Stimulated activated naive B cell treated with anti-CD40 and anti-IgM and Interleukin-4, amounts not matched to agents 10 μg/mL and 1 μg/mL and 100 μg/mL, for 72 hours (primary cell): ENCODE measurements at regions not wholly inside any gene's neighbourhood (a gene's known extent, or its start where the extent isn't known, plus 50 kb on each side); places are given as distances from the start of the nearest gene placed in this dataset.
A peak's percentile ranks its signal among the peaks of the same experiment; 100 is the strongest.

ENCODE experiments used
- ATAC-seq, 2 donors: fragments of 150-1000 bp; cut with Tn5 transposase; replicated peaks; 2 replicates each; pipeline ENCODE4 v1.10.0; 2021; ENCODE audit warnings: moderate library complexity in 1 of 2
- DNase-seq: peaks from one replicate; pipeline ENCODE4 v3.0.0; 2021
- H3K27ac Mint-ChIP-seq: one replicate; pipeline ENCODE4 v1.8.0; 2022; ENCODE audit warnings: mild to moderate bottlenecking, mixed read lengths
- H3K27me3 Mint-ChIP-seq, 2 donors: one replicate each; pipeline ENCODE4 v1.8.0; 2022; ENCODE audit warnings: mixed read lengths in 2 of 2
- H3K36me3 Mint-ChIP-seq, 2 donors: one replicate each; pipeline ENCODE4 v1.8.0; 2022; ENCODE audit warnings: mixed read lengths in 2 of 2, mild to moderate bottlenecking in 1 of 2
- H3K4me1 Mint-ChIP-seq, 2 donors: one replicate each; pipeline ENCODE4 v1.8.0; 2022; ENCODE audit warnings: mixed read lengths in 2 of 2, mild to moderate bottlenecking in 1 of 2
- H3K4me3 Mint-ChIP-seq, 2 donors: one replicate each; pipeline ENCODE4 v1.8.0; 2022; ENCODE audit warnings: mild to moderate bottlenecking in 2 of 2, mixed read lengths in 2 of 2, moderate library complexity in 1 of 2
- H3K9me3 Mint-ChIP-seq, 2 donors: one replicate each; pipeline ENCODE4 v1.8.0; 2022; ENCODE audit warnings: mixed read lengths in 2 of 2, mild to moderate bottlenecking in 1 of 2

DNA sequence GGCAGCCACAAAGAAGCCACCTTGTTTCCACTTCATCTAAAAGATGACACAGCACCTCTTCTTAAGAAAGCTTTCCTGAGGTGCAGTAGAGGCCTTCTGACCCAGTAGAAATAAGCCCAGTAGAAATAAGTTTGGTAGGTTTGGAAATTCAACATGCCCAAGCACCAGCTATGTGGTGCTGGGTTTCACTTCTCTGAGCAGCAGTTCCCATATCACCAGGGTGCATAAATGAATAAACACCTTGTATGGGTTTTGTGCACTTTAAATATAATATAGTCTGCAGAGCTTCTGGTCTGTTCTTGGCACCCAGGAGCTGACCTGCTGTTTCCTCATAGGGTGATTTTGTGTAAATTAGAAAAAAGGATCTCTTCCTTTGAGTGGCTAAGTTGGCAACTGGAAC, 492.4 kb upstream of the SORCS1 start:
- no peaks in the 10 kb centered on the region for H3K27me3 Mint-ChIP-seq
- H3K27ac Mint-ChIP-seq = no peak overlapping the region
- H3K9me3 Mint-ChIP-seq = no peaks in the 10 kb centered on the region
- no peak overlapping the region for H3K4me3 Mint-ChIP-seq
- no peak for DNase-seq
- H3K36me3 Mint-ChIP-seq = no peaks in the 10 kb centered on the region
- peak; percentile 39 to 44 for ATAC-seq
- H3K4me1 Mint-ChIP-seq = peaks cover 0 to 20% of the 10 kb centered on the region in 2 donors

DNA sequence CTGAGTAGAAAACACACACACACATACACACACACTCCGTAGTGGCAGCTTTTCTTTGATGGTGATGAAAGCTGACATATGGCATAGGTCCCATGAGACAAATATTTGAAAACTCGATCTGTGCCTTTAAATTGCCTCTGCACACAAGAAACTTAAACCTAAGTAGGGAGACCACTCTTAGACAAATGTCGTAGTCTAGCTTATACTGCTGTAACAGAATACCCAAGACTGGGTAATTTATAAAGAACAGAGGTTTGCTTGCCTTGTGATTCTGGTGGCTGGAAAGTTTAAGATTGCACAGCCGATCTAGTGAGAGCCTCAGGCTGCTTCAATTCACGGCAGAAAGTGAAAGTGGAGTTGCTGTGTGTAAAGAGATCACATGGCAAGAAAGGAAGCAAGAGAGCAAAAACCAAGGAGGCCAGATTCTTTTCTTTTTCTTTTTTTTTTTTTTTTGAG, 489.4 kb upstream of the SORCS1 start:
- peak; percentile 69 to 73 for ATAC-seq
- Mint-ChIP-seq H3K4me1 (peaks cover 0 to 20% of the 10 kb centered on the region in 2 donors), H3K4me3 (peak overlapping the region; percentile 61 to 70), H3K27ac (peak overlapping the region; percentile 32), H3K9me3 (no peaks in the 10 kb centered on the region), H3K27me3 (no peaks in the 10 kb centered on the region), H3K36me3 (no peaks in the 10 kb centered on the region)
- DNase-seq = no peak

DNA sequence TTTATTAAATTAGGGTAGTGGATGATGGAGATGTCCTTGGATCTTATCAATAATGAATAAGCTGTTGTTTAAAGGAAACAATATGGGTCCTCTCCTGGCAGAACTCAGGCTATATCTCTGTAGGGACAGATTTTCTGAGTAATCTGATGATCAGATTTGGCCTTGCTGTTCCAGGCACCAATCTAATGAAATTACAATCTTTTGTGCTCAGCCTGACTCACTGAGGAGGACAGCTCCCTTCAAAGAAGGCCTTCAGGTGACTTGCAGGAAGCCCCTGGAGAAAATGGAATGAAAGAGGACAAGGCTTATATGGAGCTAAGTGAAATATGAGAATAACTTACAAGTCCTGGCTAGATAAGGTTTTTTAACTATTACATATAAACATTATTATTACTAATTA, 486.4 kb upstream of the SORCS1 start:
- Mint-ChIP-seq H3K27ac (no peak overlapping the region), H3K36me3 (no peaks in the 10 kb centered on the region), H3K9me3 (no peaks in the 10 kb centered on the region), H3K27me3 (no peaks in the 10 kb centered on the region), H3K4me1 (peaks cover 0 to 11% of the 10 kb centered on the region in 2 donors), H3K4me3 (no peak overlapping the region)
- ATAC-seq (no peak), DNase-seq (no peak)

DNA sequence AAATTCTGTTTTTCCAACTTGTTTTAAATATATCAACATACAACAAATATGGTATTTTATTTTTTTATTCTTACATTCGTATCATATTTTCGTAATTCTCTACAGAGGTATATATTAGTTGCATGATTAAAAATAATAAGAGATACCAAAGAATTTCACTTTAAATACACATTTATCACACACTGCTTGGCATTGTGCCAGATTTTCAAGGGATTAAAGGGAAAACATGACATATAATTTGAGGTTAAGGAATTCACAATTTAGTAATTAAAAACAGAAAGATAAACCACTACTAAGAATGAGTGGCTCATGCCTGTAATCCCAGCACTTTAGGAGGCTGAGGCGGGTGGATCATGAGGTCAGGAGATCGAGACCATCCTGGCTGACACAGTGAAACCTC, 484.7 kb upstream of the SORCS1 start:
- Mint-ChIP-seq H3K4me3 (no peak overlapping the region), H3K27me3 (no peaks in the 10 kb centered on the region), H3K9me3 (no peaks in the 10 kb centered on the region), H3K27ac (no peak overlapping the region), H3K36me3 (no peaks in the 10 kb centered on the region), H3K4me1 (peaks cover 0 to 7% of the 10 kb centered on the region in 2 donors)
- no peak for ATAC-seq
- DNase-seq = no peak

DNA sequence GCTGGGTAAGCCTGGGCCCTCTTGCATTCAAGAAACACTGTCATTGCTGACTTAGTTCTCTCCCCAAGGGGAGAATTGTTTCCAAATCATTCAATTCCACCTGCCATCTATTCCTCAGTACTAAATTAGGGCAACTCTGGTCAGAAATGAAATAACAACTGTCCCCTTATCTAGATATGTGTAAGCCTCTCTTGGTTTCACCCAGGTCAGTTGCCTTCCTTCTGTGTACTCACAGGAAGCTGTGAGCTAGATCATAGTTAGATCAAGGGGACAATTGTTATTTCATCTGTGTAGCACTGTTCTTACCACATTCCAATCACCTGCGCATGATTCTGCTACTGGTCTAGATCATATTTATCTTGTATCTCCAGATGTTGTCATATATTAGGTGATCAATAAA, 483.0 kb upstream of the SORCS1 start:
- Mint-ChIP-seq H3K4me3 (no peak overlapping the region), H3K9me3 (no peaks in the 10 kb centered on the region), H3K4me1 (no peaks in the 10 kb centered on the region), H3K27me3 (no peaks in the 10 kb centered on the region), H3K36me3 (no peaks in the 10 kb centered on the region), H3K27ac (no peak overlapping the region)
- no peak for DNase-seq
- no peak for ATAC-seq

DNA sequence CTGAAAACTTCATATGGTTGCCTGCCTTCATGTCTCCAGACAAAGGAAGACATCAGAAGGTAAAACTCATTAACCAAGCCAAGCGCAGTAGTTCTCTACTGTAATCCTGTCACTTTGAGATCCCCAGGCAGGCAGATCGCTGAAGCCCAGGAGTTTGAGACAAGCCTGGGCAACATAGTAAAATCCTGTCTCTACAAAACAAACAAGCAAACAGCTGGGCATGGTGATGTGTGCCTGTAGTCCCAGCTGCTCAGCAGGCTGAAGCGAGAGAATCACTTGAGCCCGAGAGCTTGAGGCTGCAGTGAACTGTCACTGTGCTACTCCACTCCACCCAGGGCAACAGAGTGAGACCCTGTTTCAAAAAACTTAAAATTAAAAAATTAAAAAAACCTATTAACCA, 467.4 kb upstream of the SORCS1 start:
- no peak for DNase-seq
- no peaks in the 10 kb centered on the region for H3K27me3 Mint-ChIP-seq
- H3K27ac Mint-ChIP-seq = no peak overlapping the region
- no peak overlapping the region for H3K4me3 Mint-ChIP-seq
- H3K4me1 Mint-ChIP-seq = no peaks in the 10 kb centered on the region
- H3K9me3 Mint-ChIP-seq = no peaks in the 10 kb centered on the region
- H3K36me3 Mint-ChIP-seq = no peaks in the 10 kb centered on the region
- no peak for ATAC-seq

DNA sequence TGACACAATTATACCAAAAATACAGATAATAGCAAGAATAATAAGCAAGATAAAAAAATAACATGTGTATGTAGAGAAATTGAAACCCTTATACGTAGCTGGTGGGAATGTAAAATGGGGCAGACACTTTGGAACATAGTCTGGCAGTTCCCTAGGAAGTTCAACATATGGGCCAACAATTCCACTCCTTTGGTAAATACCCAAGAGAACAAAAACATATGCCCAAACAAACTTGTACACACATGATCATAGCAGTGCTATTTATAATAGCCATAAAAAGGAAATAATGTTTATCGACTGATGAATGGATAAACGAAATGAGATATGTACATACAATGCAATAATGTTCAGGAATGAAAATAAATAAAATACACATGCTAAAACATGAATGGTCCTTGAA, 462.4 kb upstream of the SORCS1 start:
- Mint-ChIP-seq H3K4me3 (no peak overlapping the region), H3K36me3 (no peaks in the 10 kb centered on the region), H3K27ac (no peak overlapping the region), H3K4me1 (no peaks in the 10 kb centered on the region), H3K27me3 (no peaks in the 10 kb centered on the region), H3K9me3 (no peaks in the 10 kb centered on the region)
- ATAC-seq = no peak
- no peak for DNase-seq

DNA sequence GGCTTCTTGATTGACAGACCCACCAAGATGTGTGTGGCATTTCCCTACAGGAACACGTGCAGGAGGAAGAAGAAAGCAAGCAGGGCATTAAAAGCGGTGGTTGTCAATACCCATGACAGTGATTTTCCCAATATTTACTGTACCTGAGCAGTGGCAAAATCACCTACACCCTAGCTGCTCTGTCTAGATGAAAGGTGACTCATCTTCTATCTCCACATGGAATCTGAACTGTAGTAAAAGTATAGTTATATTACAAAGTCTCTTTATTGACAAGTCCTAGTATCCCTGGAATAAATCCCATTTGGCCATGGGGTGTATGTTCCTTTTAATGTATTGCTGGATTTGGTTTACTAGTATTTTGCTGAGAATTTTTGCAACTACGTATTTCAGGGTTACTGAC, 458.8 kb upstream of the SORCS1 start:
- Mint-ChIP-seq H3K4me3 (no peak overlapping the region), H3K4me1 (no peaks in the 10 kb centered on the region), H3K36me3 (no peaks in the 10 kb centered on the region), H3K9me3 (peaks cover 0 to 4% of the 10 kb centered on the region in 2 donors), H3K27ac (no peak overlapping the region), H3K27me3 (no peaks in the 10 kb centered on the region)
- DNase-seq (no peak), ATAC-seq (no peak)

DNA sequence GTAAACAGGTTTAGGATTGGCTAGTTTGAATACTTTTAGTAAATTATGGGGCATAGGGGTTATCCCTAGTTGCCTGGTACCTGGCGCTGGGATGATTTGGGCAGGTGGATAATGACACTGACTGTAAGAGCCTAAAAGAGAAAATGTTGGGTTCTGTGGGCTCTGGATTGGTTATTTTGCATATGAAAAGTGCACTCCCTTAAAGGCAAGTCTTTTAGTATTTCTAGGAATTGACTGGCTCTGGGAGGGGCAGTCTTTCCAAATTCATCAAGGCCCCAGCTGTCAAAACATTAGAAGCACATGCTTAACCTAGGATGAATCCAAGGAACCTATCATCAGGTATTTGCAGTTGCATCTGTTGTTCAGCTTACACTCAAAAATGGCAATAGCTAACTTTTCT, 454.6 kb upstream of the SORCS1 start:
- H3K36me3 Mint-ChIP-seq = no peaks in the 10 kb centered on the region
- H3K4me1 Mint-ChIP-seq = no peaks in the 10 kb centered on the region
- no peak for ATAC-seq
- H3K4me3 Mint-ChIP-seq = no peak overlapping the region
- no peaks in the 10 kb centered on the region for H3K27me3 Mint-ChIP-seq
- H3K9me3 Mint-ChIP-seq = peaks cover 0 to 7% of the 10 kb centered on the region in 2 donors
- H3K27ac Mint-ChIP-seq = no peak overlapping the region
- no peak for DNase-seq

DNA sequence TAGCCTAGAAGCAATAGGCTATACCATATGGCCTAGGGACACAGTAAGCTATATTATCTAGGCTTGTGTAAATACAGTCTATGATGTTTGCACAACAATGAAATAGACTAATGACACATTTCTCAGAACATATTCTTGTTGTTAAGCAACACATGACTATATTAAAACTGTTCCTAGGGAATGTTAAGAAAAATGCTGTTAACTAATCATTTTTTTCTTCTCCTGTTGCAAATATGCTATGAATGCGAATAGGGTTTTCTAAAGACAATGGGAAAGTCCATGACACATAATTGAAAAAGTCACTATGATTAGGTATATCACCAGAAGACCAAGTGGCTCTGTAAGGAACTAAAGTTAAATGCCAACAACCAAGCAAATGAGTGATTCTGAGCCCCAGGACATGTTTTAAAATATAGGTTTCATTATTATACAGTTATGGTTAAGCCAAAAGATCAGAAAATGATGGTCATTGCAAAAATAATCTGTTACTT, 454.0 kb upstream of the SORCS1 start:
- DNase-seq = no peak
- H3K27ac Mint-ChIP-seq = no peak overlapping the region
- H3K4me3 Mint-ChIP-seq = no peak overlapping the region
- peaks cover 0 to 7% of the 10 kb centered on the region in 2 donors for H3K9me3 Mint-ChIP-seq
- H3K36me3 Mint-ChIP-seq = no peaks in the 10 kb centered on the region
- no peaks in the 10 kb centered on the region for H3K4me1 Mint-ChIP-seq
- no peaks in the 10 kb centered on the region for H3K27me3 Mint-ChIP-seq
- peak; percentile 38 to 46 for ATAC-seq

DNA sequence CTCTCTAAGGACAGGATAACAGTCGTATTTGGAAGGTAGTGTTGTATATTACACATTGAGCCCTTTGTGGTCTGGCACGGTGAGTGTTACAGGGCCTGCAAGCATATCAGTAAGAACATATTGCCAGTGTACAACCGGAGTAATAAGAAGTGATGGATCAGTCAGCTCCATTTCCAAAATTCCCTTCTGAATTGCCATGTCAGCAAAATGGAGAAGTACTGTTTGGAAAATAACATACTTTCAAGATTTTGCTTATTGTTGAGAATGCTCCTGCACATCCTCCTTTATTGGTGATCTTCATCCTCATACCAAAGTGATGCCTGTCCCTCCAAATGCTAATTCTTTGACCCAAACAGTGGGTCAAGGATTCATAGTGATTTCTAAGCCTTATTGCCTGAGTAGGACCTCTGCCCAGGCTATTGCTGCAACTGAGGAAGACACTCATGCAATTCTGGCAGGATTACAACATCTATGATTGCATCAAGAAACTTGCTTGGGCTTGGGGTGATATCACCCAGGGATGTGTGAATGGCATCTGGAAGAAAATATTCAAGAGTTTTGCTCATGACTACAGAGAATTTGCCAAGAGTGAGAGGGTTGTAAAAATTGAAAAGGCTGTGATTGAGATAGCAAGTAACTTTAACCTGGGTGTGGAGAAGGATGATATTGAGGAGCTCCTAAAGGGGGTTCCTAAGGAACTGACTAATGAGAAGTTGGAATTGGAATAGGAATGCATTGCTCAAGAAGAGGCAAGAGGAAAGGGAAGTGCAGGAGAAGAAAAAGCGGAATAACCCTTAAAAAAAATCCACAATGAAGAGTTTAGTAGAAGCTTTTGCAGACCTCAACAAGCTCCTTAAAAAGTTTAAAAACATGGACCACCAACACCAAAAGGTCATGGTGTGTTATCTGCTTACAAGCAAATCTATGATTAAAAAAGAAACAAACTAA, 452.2 kb upstream of the SORCS1 start:
- Mint-ChIP-seq H3K4me3 (no peak overlapping the region), H3K27me3 (no peaks in the 10 kb centered on the region), H3K36me3 (no peaks in the 10 kb centered on the region), H3K4me1 (no peaks in the 10 kb centered on the region), H3K27ac (no peak overlapping the region), H3K9me3 (peaks cover 0 to 7% of the 10 kb centered on the region in 2 donors)
- DNase-seq = no peak
- ATAC-seq = no peak

DNA sequence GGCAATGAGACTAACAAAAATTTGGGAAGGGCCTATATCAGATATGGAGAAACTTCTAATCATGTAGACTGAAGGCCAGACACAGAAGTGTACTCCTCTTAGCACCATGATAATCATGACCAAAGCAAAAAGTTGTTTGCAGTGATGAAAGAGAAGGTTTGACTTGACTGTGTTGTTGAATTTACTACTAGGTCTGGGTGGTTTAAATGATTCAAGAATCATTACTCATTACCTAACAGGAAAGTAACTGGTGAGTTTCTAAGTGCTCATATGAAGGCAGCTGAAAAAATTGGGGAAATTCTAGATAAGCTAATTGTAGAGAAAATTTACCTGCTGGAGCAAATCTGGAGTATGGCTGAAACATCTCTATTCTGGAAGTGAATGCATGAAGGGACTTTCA, 451.5 kb upstream of the SORCS1 start:
- Mint-ChIP-seq H3K4me3 (no peak overlapping the region), H3K4me1 (no peaks in the 10 kb centered on the region), H3K27me3 (no peaks in the 10 kb centered on the region), H3K27ac (no peak overlapping the region), H3K9me3 (peaks cover 0 to 7% of the 10 kb centered on the region in 2 donors), H3K36me3 (no peaks in the 10 kb centered on the region)
- no peak for ATAC-seq
- DNase-seq = no peak

DNA sequence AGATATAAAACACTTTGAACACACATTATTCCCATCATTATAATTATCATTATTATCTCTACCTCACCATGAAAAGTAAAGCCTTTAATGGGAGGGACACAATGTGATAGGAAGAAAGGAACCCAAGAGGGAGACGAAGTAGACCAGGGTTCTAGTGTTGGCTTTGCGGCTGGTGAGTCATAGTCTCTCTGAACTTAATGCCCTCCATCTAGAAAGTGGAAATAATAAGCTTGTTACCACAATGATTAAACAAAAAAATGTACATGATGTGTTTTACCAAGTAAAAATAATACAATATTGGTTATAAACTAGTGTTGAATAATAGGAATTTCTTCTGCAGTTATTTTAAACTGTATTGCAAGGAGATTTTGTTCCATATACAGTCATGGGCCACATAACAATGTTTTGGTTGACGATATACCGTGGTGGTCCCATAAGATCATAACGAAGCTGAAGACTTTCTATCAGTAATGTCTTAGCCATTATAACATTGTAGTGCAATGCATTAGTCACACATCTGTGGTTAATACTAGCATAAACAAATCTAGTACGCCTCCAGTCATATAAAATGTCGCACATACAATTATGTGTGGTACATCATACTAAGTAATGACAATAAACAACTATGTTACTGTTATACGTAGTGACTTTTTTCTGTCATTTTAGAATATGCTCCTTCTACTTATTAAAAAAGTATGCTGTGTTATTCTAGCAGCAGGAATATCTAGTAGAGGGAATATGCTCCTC, 450.6 kb upstream of the SORCS1 start:
- H3K27me3 Mint-ChIP-seq = no peaks in the 10 kb centered on the region
- no peaks in the 10 kb centered on the region for H3K4me1 Mint-ChIP-seq
- peaks cover 0 to 4% of the 10 kb centered on the region in 2 donors for H3K9me3 Mint-ChIP-seq
- no peak overlapping the region for H3K4me3 Mint-ChIP-seq
- DNase-seq (no peak), ATAC-seq (no peak)
- H3K27ac Mint-ChIP-seq = no peak overlapping the region
- H3K36me3 Mint-ChIP-seq = no peaks in the 10 kb centered on the region

DNA sequence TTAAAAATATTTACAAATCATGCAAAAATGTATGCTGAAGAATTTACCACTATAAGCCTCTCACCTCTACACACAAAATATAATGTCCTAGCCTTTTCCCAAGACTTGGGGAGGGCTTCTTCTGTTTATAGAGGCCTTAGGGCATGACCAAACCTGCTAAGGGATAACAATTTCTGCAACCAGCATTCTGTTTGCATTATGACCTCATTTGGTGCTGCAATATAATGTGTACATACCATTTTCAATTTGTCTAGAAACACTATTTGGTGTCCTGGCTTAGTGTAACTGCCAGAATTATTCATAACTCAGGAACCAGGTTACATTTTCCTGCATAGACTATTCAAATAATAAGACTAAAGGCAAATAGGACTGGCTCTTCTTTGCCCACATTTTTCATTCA, 446.6 kb upstream of the SORCS1 start:
- ATAC-seq = no peak
- Mint-ChIP-seq H3K27me3 (no peaks in the 10 kb centered on the region), H3K4me3 (no peak overlapping the region), H3K27ac (no peak overlapping the region), H3K9me3 (no peaks in the 10 kb centered on the region), H3K36me3 (no peaks in the 10 kb centered on the region), H3K4me1 (no peaks in the 10 kb centered on the region)
- DNase-seq = no peak

DNA sequence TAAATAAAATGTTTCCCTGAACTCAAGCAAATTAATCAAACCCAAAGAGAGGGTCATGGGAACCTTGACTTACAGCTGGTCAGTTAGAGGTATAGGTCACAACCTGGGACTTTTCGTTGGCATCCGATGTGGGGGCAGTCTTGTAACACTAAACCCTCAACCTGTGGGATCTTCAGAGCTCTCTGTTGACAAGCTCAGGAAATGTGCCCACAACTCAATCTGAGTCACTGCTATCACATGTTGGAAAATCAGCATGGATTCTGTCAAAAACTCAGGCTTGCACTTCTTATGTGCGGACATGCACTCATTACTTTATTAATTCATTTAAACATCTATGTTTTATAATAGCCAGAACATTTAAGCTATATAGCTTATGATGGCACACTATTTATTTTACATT, 424.6 kb upstream of the SORCS1 start:
- Mint-ChIP-seq H3K27me3 (no peaks in the 10 kb centered on the region), H3K4me3 (no peak overlapping the region), H3K9me3 (peaks cover 10 to 13% of the 10 kb centered on the region in 2 donors), H3K4me1 (no peaks in the 10 kb centered on the region), H3K27ac (no peak overlapping the region), H3K36me3 (no peaks in the 10 kb centered on the region)
- DNase-seq (no peak), ATAC-seq (no peak)
